Right lobe of liver (tissue), 4 donors: ENCODE measurements at regions not wholly inside any gene's neighbourhood (a gene's known extent, or its start where the extent isn't known, plus 50 kb on each side); places are given as distances from the start of the nearest gene placed in this dataset.

Source experiments
- CTCF ChIP-seq, 4 donors: fragments of 200-600 bp in 3 of 4; fragments of 450-650 bp in 1 of 4; IDR thresholded peaks; one replicate each; pipeline versions ENCODE4 v1.5.1 to v1.8.0; 2016 to 2022; ENCODE audit warnings: antibody characterized with exemption in 4 of 4, mild to moderate bottlenecking in 2 of 4
- POLR2A ChIP-seq: fragments of 450-650 bp; IDR thresholded peaks from one replicate; pipeline ENCODE4 v1.6.1; 2017; ENCODE audit warnings: antibody characterized with exemption, mild to moderate bottlenecking
- donor health status: DM: no; HTN: no; CAD: no.
- donor health status: DM: no; HTN: no; CAD: no.
- donor health status: DM: no; HTN: yes; CAD: no.

DNA sequence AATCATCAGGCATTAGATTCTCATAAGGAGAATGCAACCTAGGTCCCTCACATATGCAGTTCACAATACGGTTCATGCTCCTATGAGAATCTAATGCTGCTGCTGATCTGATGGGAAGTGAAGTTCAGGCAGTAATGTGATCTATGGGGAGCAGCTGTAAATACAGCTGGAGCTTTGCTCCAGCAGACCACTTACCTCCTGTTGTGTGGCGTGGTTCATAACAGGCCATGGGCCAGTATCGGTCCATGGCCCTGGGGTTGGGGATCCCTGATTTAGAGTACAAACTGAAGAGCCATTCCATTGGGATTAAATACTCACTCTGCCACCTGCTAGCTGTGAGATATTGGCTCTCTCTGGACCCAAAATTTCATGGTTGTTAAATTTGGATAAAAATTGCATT lies 244.6 kb upstream of the POGK start:
- TF ChIP-seq POLR2A (no peak), CTCF (IDR thresholded peaks at IDR 0.05) (no peak)
